Brain microvascular endothelial cell (primary cell): ENCODE measurements at regions not wholly inside any gene's neighbourhood (a gene's known extent, or its start where the extent isn't known, plus 50 kb on each side); places are given as distances from the start of the nearest gene placed in this dataset.

ENCODE experiments used
- DNase-seq: peaks from one replicate; pipeline ENCODE4 v3.0.0-alpha.2; 2020
- H3K27ac ChIP-seq: fragments of 250-450 bp; sonication (Bioruptor Pico); 2 replicates; pipeline ENCODE4 v1.5.1; 2020; ENCODE audit warnings: mild to moderate bottlenecking, moderate library complexity
- H3K27me3 ChIP-seq: fragments of 250-450 bp; sonication (Bioruptor Pico); replicated peaks from 2 replicates; pipeline ENCODE4 v1.5.1; 2020; ENCODE audit warnings: mild to moderate bottlenecking
- H3K36me3 ChIP-seq: fragments of 250-450 bp; sonication (Bioruptor Pico); replicated peaks from 2 replicates; pipeline ENCODE4 v1.5.1; 2020; ENCODE audit warnings: mild to moderate bottlenecking
- H3K4me3 ChIP-seq: 2 replicates; pipeline ENCODE4 v1.5.1; 2011; ENCODE audit warnings: low read depth, mild to moderate bottlenecking, control low read depth, low read length, moderate library complexity
- CTCF ChIP-seq: IDR thresholded peaks from 2 replicates; pipeline ENCODE4 v1.5.1; 2011; ENCODE audit warnings: low read depth, mild to moderate bottlenecking, moderate library complexity, low read length, control low read depth, inconsistent platforms; ENCODE audit errors: missing control alignments
- in situ Hi-C: cut with HindIII; loops from 2 replicates; pipeline ENCODE4 v1.10.0; 2017; ENCODE audit warnings: low sequenced_read_pairs, low pct_ligation_motif_present

GRCh38 chr14:104425763-104426646 lies 153.6 kb upstream of the C14orf180 start:
- in situ Hi-C loops, result no loop called here

DNA sequence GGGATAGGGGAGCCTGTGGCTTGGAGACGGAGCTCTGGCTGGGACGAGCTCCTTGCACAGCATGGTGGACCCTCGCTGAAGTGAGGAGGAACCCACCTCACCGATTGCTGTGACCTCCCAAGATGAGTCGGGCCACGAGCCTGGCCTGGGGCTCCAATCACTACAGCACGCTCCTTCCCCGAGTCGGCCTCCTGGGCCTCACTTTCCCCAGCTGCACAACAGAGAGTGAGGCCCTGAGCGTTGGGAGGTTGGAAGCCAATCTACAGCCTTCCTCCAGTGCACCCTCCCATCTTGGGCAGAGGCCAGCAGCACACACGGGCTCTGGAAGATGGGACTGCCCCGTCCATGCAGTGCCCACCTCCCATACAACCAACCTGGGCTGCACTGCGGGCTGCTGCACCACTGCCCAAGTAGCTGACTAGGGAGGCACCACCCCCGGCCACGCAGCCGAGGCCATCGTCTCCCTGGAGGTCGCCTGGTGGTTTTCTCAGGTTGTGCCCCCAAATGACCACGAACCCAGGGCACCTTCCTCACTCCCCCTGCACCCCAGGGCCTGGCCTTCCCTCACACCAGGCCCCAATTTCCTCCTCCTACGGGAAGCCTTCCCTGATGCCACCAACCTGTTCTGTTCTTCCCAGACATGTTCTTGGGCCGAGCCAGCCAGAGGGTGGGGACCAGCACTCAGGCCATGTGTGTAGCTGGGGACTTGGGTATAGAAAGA lies 152.3 kb upstream of the C14orf180 start:
- H3K27me3 ChIP-seq, result no peaks in the 10 kb centered on the region
- in situ Hi-C loops, result no loop called here
- no peak overlapping the region for H3K27ac ChIP-seq
- H3K4me3 ChIP-seq, result no peak overlapping the region
- no peak for DNase-seq
- no peaks in the 10 kb centered on the region for H3K36me3 ChIP-seq
- no peak for TF ChIP-seq CTCF

More at GRCh38 chr14:104425763-104426646, 153.6 kb upstream of the C14orf180 start:
- no peaks in the 10 kb centered on the region for H3K36me3 ChIP-seq
- no peak for DNase-seq
- H3K27ac ChIP-seq, result no peak overlapping the region
- H3K27me3 ChIP-seq, result no peaks in the 10 kb centered on the region
- H3K4me3 ChIP-seq, result no peak overlapping the region
- no peak for TF ChIP-seq CTCF

DNA sequence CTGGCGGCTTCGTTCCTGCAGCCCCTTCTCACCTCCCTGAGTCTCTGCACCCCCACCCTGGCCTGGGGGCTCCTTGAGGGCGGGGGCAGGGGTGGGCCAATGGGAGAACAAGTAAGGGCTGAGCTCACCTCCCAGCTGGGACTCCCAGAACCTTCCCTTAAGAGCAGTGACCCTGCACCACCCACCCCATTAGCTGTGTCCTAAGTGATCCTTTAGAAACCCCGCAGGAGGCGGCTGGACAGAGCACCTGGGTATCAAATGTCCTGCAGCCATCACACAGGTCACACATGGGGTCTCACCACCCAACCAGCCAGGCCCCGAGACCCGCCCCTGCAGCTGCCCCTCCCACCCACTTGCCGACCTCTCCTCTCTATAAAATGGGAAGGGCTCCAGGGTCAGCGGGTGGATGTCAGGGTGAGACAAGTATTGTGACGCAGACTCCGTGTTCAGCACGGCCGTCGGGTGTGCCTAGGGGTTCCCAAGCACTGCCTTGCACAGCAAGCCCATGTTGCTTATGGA lies 151.2 kb upstream of the C14orf180 start:
- no peak overlapping the region for H3K4me3 ChIP-seq
- no peaks in the 10 kb centered on the region for H3K36me3 ChIP-seq
- no peak for DNase-seq
- no peaks in the 10 kb centered on the region for H3K27me3 ChIP-seq
- in situ Hi-C loops, result no loop called here
- TF ChIP-seq CTCF, result no peak
- H3K27ac ChIP-seq, result no peak overlapping the region

GRCh38 chr14:104428860-104429259 lies 150.7 kb upstream of the C14orf180 start:
- no peak overlapping the region for H3K27ac ChIP-seq
- H3K4me3 ChIP-seq, result no peak overlapping the region
- no peaks in the 10 kb centered on the region for H3K27me3 ChIP-seq
- H3K36me3 ChIP-seq, result no peaks in the 10 kb centered on the region
- DNase-seq, result no peak
- no peak for TF ChIP-seq CTCF
- in situ Hi-C loops, result no loop called here

DNA sequence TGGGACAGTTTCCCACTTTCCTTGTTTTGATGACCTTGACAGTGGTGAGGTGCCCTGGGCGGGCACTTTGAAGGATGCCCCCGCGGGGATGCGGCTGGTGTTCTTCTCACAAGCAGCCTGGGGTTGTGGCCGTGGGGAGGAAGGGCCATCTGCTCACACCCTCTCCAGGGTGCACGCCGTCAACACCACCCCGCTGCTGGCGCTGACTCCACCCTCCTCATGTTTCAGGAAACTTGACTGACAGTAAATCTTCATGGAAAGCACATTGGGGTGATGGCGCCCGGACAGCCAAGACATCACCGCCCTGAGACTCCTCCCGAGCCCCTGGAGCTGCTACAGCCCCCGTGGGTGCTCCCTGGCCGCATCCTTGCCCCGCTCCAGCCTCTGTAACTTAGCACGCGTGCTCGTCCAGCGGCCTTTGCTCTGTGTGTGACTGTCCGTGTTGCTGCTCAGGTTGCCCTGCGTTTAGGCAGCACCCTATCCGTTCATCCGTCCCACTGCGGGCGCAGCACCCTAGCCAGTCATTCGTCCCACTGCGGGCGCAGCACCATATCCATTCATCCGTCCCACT lies 150.2 kb upstream of the C14orf180 start:
- H3K4me3 ChIP-seq, result no peak overlapping the region
- no peak overlapping the region for H3K27ac ChIP-seq
- no peaks in the 10 kb centered on the region for H3K36me3 ChIP-seq
- no peak for DNase-seq
- no peaks in the 10 kb centered on the region for H3K27me3 ChIP-seq
- no peak for TF ChIP-seq CTCF
- in situ Hi-C loops, result no loop called here
